Mesothelial cell of epicardium (in vitro differentiated cells): ENCODE measurements at regions not wholly inside any gene's neighbourhood (a gene's known extent, or its start where the extent isn't known, plus 50 kb on each side); places are given as distances from the start of the nearest gene placed in this dataset.
A peak's percentile ranks its signal among the peaks of the same experiment; 100 is the strongest.

ENCODE experiments used
- DNase-seq, 2 experiments: peaks; one replicate each; pipeline ENCODE4 v3.0.0; 2021; ENCODE audit warnings: low spot score in 2 of 2; ENCODE audit not compliant: unreplicated experiment in 2 of 2
- H3K27ac Mint-ChIP-seq: 2 replicates; pipeline ENCODE4 v1.8.0; 2021; ENCODE audit warnings: mixed read lengths
- H3K27me3 Mint-ChIP-seq: 2 replicates; pipeline ENCODE4 v1.8.0; 2021; ENCODE audit warnings: low read depth, mixed read lengths
- H3K36me3 Mint-ChIP-seq: 2 replicates; pipeline ENCODE4 v1.8.0; 2021; ENCODE audit warnings: mixed read lengths
- H3K4me1 Mint-ChIP-seq: 2 replicates; pipeline ENCODE4 v1.8.0; 2021; ENCODE audit warnings: mixed read lengths
- H3K4me3 Mint-ChIP-seq: 2 replicates; pipeline ENCODE4 v1.8.0; 2021; ENCODE audit warnings: mild to moderate bottlenecking, moderate library complexity, mixed read lengths
- H3K9me3 Mint-ChIP-seq: 2 replicates; pipeline ENCODE4 v1.8.0; 2021; ENCODE audit warnings: mixed read lengths
- TF ChIP-seq, protein P1 (sequence below): fragments of 200-600 bp; sonication (generic); IDR thresholded peaks from one replicate; pipeline ENCODE4 v1.5.0; 2021; ENCODE audit warnings: antibody characterized with exemption; ENCODE audit not compliant: unreplicated experiment

DNA sequence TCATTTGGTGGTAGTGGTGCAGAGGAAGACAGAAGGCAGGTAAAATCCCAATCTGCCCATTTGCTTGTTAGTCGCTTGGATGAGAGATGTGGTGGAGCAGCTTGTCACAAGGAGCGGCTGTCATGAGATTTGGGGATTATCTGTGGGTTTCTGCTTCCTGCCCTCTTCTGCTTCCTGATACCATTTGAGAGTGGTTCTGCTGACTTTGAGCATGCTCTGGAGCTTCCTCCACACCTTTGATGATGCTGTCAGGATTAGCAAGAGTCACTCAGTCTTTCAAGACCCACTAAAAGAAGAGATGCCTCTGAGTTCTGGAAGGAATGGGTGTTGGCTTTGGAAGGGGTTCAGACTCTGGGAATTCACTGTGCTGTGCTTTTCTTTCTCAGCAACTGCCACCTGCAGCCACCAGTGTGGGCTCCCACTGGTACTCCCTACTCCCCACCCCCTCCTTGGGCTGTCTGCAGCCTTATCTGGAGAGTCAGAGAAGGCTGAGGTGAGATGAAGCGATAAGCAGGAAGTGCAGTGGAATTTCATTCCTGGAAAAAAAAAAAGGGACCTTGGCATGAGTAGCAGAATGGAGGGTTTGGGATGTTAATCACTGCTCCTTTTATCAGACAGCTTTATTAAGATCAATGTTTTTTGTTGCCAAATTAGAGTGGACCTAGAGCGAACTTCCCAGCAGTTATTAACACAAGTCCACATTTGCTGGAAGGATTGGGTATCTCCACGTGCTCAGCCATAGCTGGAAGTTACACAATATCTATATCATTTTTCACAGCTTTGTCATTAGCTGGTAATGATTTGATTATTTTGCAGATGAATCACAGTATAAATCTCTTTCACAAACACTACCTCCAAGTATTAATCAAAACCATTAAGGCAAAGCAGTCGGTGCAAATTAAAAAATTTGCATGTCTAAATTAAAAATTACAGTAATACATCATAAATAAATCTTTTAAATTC lies 233.0 kb upstream of the SATB1 start:
- no peak for DNase-seq
- Mint-ChIP-seq H3K27me3 (no peaks in the 10 kb centered on the region), H3K4me3 (no peak overlapping the region), H3K4me1 (peaks cover 35% of the 10 kb centered on the region), H3K27ac (peak overlapping the region; percentile 15), H3K36me3 (no peaks in the 10 kb centered on the region), H3K9me3 (no peaks in the 10 kb centered on the region)
- TF ChIP-seq, protein P1, sequence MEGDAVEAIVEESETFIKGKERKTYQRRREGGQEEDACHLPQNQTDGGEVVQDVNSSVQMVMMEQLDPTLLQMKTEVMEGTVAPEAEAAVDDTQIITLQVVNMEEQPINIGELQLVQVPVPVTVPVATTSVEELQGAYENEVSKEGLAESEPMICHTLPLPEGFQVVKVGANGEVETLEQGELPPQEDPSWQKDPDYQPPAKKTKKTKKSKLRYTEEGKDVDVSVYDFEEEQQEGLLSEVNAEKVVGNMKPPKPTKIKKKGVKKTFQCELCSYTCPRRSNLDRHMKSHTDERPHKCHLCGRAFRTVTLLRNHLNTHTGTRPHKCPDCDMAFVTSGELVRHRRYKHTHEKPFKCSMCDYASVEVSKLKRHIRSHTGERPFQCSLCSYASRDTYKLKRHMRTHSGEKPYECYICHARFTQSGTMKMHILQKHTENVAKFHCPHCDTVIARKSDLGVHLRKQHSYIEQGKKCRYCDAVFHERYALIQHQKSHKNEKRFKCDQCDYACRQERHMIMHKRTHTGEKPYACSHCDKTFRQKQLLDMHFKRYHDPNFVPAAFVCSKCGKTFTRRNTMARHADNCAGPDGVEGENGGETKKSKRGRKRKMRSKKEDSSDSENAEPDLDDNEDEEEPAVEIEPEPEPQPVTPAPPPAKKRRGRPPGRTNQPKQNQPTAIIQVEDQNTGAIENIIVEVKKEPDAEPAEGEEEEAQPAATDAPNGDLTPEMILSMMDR, result no peak

DNA sequence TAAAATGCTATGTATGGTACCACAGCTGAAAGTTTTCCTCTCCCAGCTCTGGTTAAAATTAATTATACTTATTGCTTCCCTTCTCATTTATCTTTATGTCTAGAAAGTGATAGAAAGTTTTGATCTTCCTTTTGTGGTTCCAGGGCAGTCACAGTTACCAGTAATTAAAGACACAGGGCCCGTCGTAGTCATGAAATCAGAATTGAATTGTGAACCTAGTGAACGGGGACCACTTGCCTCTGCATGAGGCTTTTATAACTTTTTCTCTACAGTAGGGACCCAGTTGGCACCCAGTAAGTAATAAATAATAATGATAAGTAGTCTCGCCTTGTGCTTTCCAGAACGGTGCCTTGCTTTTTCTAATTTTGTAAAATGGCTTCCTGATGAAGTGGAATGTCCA lies 231.7 kb upstream of the SATB1 start:
- no peak overlapping the region for H3K4me3 Mint-ChIP-seq
- no peak for DNase-seq
- H3K36me3 Mint-ChIP-seq, result no peaks in the 10 kb centered on the region
- H3K27me3 Mint-ChIP-seq, result peaks cover 1% of the 10 kb centered on the region
- TF ChIP-seq, protein P1, result no peak
- no peak overlapping the region for H3K27ac Mint-ChIP-seq
- peaks cover 35% of the 10 kb centered on the region for H3K4me1 Mint-ChIP-seq
- H3K9me3 Mint-ChIP-seq, result no peaks in the 10 kb centered on the region

DNA sequence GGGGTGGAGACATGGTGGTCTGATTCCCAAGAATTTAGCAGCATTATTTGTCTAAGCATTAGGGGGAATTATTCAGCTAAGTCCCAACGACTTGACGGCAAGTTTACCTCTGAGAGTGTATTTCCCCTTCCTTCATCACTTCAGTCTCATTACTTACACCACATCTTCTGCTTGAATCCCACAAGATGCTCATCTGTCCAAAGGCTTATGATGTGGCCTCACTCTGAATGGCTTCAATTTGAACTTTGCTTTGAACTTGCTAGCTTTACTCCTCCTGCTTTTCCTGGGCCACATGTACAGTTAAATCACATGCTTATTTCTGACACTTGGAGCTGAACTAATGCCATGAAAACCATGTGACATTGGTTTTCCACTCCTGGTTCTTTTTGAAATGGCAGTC lies 231.3 kb upstream of the SATB1 start:
- peaks cover 35% of the 10 kb centered on the region for H3K4me1 Mint-ChIP-seq

DNA sequence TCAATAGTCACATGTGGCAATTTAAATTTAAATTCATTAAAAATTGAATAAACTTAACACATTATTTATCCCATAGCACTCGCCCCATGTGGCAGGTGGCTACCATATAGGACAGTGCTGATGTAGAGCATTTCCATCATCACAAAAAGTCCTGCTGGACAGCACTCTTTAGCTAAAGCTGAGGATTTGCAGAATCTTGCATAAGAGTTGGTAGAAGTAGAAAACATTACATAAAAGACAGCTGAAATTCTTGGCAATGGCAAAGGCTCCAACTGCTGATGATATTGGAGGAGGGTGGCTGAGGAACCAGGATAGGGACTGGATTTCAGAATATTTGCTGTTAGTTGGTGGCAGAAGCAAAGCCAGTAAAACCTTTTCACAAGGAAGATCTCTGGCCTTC lies 230.7 kb upstream of the SATB1 start:
- Mint-ChIP-seq H3K27me3 (peaks cover 1% of the 10 kb centered on the region), H3K4me3 (no peak overlapping the region), H3K27ac (no peak overlapping the region), H3K9me3 (no peaks in the 10 kb centered on the region), H3K4me1 (peaks cover 35% of the 10 kb centered on the region), H3K36me3 (no peaks in the 10 kb centered on the region)
- DNase-seq, result no peak
- TF ChIP-seq, protein P1, result no peak

More for the DNA sequence above, 231.3 kb upstream of the SATB1 start:
- no peaks in the 10 kb centered on the region for H3K36me3 Mint-ChIP-seq
- TF ChIP-seq, protein P1, result no peak
- H3K4me3 Mint-ChIP-seq, result no peak overlapping the region
- H3K27me3 Mint-ChIP-seq, result peaks cover 1% of the 10 kb centered on the region
- DNase-seq, result no peak
- no peaks in the 10 kb centered on the region for H3K9me3 Mint-ChIP-seq
- H3K27ac Mint-ChIP-seq, result no peak overlapping the region

DNA sequence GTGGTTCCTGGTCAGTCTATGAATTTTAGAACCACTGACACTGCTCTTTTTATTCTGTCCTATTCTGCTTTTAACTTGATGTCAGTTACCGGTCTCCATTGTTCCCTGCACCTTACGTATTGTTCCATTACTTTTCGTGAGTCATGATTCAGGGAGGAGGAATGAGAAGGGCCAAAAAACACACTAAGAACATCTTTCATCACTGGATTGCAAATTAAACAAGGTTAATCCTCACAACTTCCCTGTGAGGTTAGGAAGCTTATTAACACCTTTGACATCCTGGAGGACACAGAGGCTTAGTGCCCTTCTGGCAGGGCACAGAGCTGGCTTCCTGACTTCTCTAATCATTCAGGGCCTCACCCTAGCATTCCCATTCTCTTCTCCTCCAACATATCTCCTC lies 227.6 kb upstream of the SATB1 start:
- no peak for DNase-seq
- TF ChIP-seq, protein P1, result no peak
- peaks cover 17% of the 10 kb centered on the region for H3K4me1 Mint-ChIP-seq
- H3K36me3 Mint-ChIP-seq, result no peaks in the 10 kb centered on the region
- H3K27me3 Mint-ChIP-seq, result peaks cover 4% of the 10 kb centered on the region
- H3K9me3 Mint-ChIP-seq, result no peaks in the 10 kb centered on the region
- H3K27ac Mint-ChIP-seq, result no peak overlapping the region
- no peak overlapping the region for H3K4me3 Mint-ChIP-seq
